CD14-positive monocyte (primary cell): ENCODE measurements at regions not wholly inside any gene's neighbourhood (a gene's known extent, or its start where the extent isn't known, plus 50 kb on each side); places are given as distances from the start of the nearest gene placed in this dataset.

Source experiments
- DNase-seq, 3 donors: peaks; one replicate each; pipeline ENCODE4 v3.0.0-alpha.2; 2011 to 2022
- H2AFZ ChIP-seq: 2 replicates; pipeline ENCODE4 v1.6.0; 2012; ENCODE audit warnings: mild to moderate bottlenecking, low read depth, low read length, inconsistent platforms; ENCODE audit not compliant: insufficient read depth, poor library complexity, severe bottlenecking
- H3K27ac ChIP-seq, 2 donors: 1 replicate in 1 of 2; 2 replicates in 1 of 2; pipeline ENCODE4 v1.5.1; 2012 to 2013; ENCODE audit warnings: low read length in 2 of 2, control low read depth in 1 of 2, inconsistent platforms in 1 of 2, low read depth in 1 of 2, mild to moderate bottlenecking in 1 of 2
- H3K27me3 ChIP-seq, 2 donors: one replicate each; pipeline versions ENCODE4 v1.6.0 to v1.6.1; 2011 to 2013; ENCODE audit warnings: low read length in 2 of 2; ENCODE audit not compliant: control insufficient read depth in 2 of 2, insufficient read depth in 2 of 2
- H3K36me3 ChIP-seq, 2 donors: replicated peaks in 1 of 2; 1 replicate in 1 of 2; 2 replicates in 1 of 2; pipeline versions ENCODE4 v1.5.1 to v1.6.1; 2012 to 2013; ENCODE audit warnings: low read length in 2 of 2, control low read depth in 1 of 2, inconsistent platforms in 1 of 2, mild to moderate bottlenecking in 1 of 2; ENCODE audit not compliant: insufficient read depth in 2 of 2, control insufficient read depth in 1 of 2
- H3K4me1 ChIP-seq, 2 donors: 1 replicate in 1 of 2; 2 replicates in 1 of 2; pipeline versions ENCODE4 v1.5.1 to v1.6.1; 2012 to 2013; ENCODE audit warnings: low read length in 2 of 2, control low read depth in 1 of 2, inconsistent platforms in 1 of 2, mild to moderate bottlenecking in 1 of 2, moderate library complexity in 1 of 2; ENCODE audit not compliant: insufficient read depth in 2 of 2, control insufficient read depth in 1 of 2
- H3K4me2 ChIP-seq: replicated peaks from 2 replicates; pipeline ENCODE3; 2012; ENCODE audit warnings: low read length, moderate library complexity, mild to moderate bottlenecking; ENCODE audit not compliant: poor library complexity, severe bottlenecking; ENCODE audit errors: extremely low read depth
- H3K4me3 ChIP-seq, 3 experiments: fragments of 200-600 bp in 1 of 3; sonication (generic) in 1 of 3; replicated peaks in 1 of 3; 1 replicate in 2 of 3; 2 replicates in 1 of 3; pipeline ENCODE4 v1.5.1; 2011 to 2013; ENCODE audit warnings: low read length in 3 of 3, mild to moderate bottlenecking in 3 of 3, control low read depth in 2 of 3, low read depth in 2 of 3, inconsistent platforms in 1 of 3, moderate library complexity in 1 of 3
- H3K79me2 ChIP-seq: 2 replicates; pipeline ENCODE4 v1.6.0; 2012; ENCODE audit warnings: mild to moderate bottlenecking, control low read depth, inconsistent platforms, low read length, moderate library complexity; ENCODE audit not compliant: insufficient read depth
- H3K9ac ChIP-seq: 2 replicates; pipeline ENCODE4 v1.6.0; 2017; ENCODE audit warnings: low read length, mild to moderate bottlenecking; ENCODE audit not compliant: insufficient read depth, poor library complexity, severe bottlenecking
- H3K9me3 ChIP-seq, 2 donors: replicated peaks in 1 of 2; 1 replicate in 1 of 2; 2 replicates in 1 of 2; pipeline versions ENCODE4 v1.5.1 to v1.6.1; 2012 to 2013; ENCODE audit warnings: low read length in 2 of 2, control low read depth in 1 of 2; ENCODE audit not compliant: control insufficient read depth in 1 of 2, insufficient read depth in 1 of 2
- H4K20me1 ChIP-seq: 2 replicates; pipeline ENCODE4 v1.6.0; 2012; ENCODE audit warnings: mild to moderate bottlenecking, low read length, control low read depth, moderate library complexity; ENCODE audit not compliant: insufficient read depth
- H3K27ac Mint-ChIP-seq, 7 donors: one replicate each; pipeline ENCODE4 v1.8.0; 2020; ENCODE audit warnings: mild to moderate bottlenecking in 7 of 7, mixed read lengths in 7 of 7, moderate library complexity in 6 of 7, inconsistent platforms in 2 of 7
- H3K27me3 Mint-ChIP-seq, 3 donors: one replicate each; pipeline ENCODE4 v1.8.0; 2021 to 2022; ENCODE audit warnings: low read depth in 3 of 3, mild to moderate bottlenecking in 3 of 3, mixed read lengths in 3 of 3, moderate library complexity in 3 of 3, inconsistent platforms in 1 of 3
- H3K36me3 Mint-ChIP-seq, 2 donors: one replicate each; pipeline ENCODE4 v1.8.0; 2020; ENCODE audit warnings: mixed read lengths in 2 of 2, inconsistent platforms in 1 of 2, mild to moderate bottlenecking in 1 of 2
- H3K4me1 Mint-ChIP-seq: one replicate; pipeline ENCODE4 v1.8.0; 2020; ENCODE audit warnings: mild to moderate bottlenecking, mixed read lengths
- H3K4me3 Mint-ChIP-seq, 2 donors: one replicate each; pipeline ENCODE4 v1.8.0; 2020; ENCODE audit warnings: mild to moderate bottlenecking in 2 of 2, mixed read lengths in 2 of 2, moderate library complexity in 1 of 2
- H3K9me3 Mint-ChIP-seq, 7 donors: one replicate each; pipeline ENCODE4 v1.8.0; 2020 to 2022; ENCODE audit warnings: mixed read lengths in 7 of 7, mild to moderate bottlenecking in 6 of 7, moderate library complexity in 6 of 7, inconsistent platforms in 2 of 7
- WGBS: methylation state at CpG from one replicate; pipeline ENCODE4 v1.1.5; 2013; ENCODE audit warnings: missing lambda C conversion rate; ENCODE audit not compliant: insufficient coverage; 5-methylcytosine and 5-hydroxymethylcytosine counted together
- intact Hi-C, 2 donors: fragments of 100-400 bp; cut with micrococcal nuclease; formaldehyde crosslinking; loops; one replicate each; pipeline versions ENCODE4 v1.15.0 to v1.15.1; 2023
- TF ChIP-seq, protein P1 (sequence below): fragments of 200-600 bp; IDR thresholded peaks from one replicate; pipeline ENCODE4 v1.8.0; 2022; ENCODE audit warnings: antibody characterized with exemption, mild to moderate bottlenecking

DNA sequence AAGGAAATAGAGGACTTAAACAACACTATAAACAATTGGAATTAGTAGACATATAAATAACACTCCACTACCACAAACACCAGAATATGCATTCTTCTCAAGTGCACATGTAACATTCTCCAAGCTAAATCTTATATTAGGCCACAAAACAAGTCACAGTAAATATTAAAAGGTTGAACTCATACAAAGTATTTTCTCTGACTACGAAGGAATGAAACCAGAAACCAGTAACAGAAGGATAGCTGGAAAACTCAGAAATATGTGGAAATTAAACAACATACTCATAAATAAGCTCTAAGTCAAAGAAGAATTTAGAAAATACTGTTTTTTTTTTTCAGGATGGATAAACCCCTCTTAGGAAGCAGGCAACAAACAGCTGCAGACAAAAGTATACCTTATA is 77.4 kb upstream of the IGFBP3 start:
- Histone ChIP-seq H3K27me3 (no peaks in the 10 kb centered on the region), H3K4me1 (no peaks in the 10 kb centered on the region), H3K4me3 (no peak overlapping the region), H3K79me2 (no peaks in the 10 kb centered on the region), H3K27ac (no peak overlapping the region), H3K36me3 (no peaks in the 10 kb centered on the region), H3K9ac (no peak overlapping the region), H3K9me3 (peaks cover 13 to 17% of the 10 kb centered on the region in 2 donors), H2AFZ (no peak overlapping the region), H4K20me1 (no peaks in the 10 kb centered on the region), H3K4me2 (no peak overlapping the region)
- no peaks in the 10 kb centered on the region for H3K36me3 Mint-ChIP-seq
- H3K4me3 Mint-ChIP-seq, result no peak overlapping the region
- no peaks in the 10 kb centered on the region for H3K4me1 Mint-ChIP-seq
- no peak for DNase-seq
- H3K27ac Mint-ChIP-seq, result no peak overlapping the region
- intact Hi-C loops, result no loop called here
- no CpG with 5 or more reads among the region's 1 CpG for WGBS
- TF ChIP-seq, protein P1, sequence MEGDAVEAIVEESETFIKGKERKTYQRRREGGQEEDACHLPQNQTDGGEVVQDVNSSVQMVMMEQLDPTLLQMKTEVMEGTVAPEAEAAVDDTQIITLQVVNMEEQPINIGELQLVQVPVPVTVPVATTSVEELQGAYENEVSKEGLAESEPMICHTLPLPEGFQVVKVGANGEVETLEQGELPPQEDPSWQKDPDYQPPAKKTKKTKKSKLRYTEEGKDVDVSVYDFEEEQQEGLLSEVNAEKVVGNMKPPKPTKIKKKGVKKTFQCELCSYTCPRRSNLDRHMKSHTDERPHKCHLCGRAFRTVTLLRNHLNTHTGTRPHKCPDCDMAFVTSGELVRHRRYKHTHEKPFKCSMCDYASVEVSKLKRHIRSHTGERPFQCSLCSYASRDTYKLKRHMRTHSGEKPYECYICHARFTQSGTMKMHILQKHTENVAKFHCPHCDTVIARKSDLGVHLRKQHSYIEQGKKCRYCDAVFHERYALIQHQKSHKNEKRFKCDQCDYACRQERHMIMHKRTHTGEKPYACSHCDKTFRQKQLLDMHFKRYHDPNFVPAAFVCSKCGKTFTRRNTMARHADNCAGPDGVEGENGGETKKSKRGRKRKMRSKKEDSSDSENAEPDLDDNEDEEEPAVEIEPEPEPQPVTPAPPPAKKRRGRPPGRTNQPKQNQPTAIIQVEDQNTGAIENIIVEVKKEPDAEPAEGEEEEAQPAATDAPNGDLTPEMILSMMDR, result no peak
- H3K27me3 Mint-ChIP-seq, result no peaks in the 10 kb centered on the region
- peaks cover 3 to 18% (median 8%) of the 10 kb centered on the region in 7 donors for H3K9me3 Mint-ChIP-seq

DNA sequence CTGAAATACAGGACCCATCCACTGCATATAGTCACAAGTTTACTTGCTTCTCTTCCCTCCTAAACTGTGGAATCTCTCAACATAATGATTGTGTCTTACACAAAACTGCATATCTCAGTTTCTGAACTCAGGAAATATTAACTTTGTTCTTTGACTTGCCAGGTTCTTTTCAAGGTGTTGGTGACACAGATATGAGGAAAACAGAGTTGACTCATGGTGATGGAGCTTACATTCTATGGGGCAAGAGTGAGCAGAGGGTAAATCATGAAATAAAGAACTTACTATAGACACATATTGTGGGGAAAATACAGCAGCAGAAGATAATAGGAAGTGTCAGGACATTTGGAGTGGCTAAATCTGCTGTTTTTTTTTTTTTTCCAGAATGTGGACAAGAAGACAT is 72.5 kb upstream of the IGFBP3 start:
- no peaks in the 10 kb centered on the region for H3K27me3 ChIP-seq
- DNase-seq, result no peak
- no peak overlapping the region for H3K9ac ChIP-seq
- no peaks in the 10 kb centered on the region for H3K79me2 ChIP-seq
- H3K36me3 ChIP-seq, result no peaks in the 10 kb centered on the region
- no peak overlapping the region for H3K4me3 ChIP-seq
- Mint-ChIP-seq H3K36me3 (no peaks in the 10 kb centered on the region), H3K4me3 (no peak overlapping the region), H3K4me1 (no peaks in the 10 kb centered on the region), H3K27me3 (no peaks in the 10 kb centered on the region), H3K27ac (no peak overlapping the region), H3K9me3 (peaks cover 0 to 18% (median 8%) of the 10 kb centered on the region in 7 donors)
- H2AFZ ChIP-seq, result no peak overlapping the region
- H3K4me1 ChIP-seq, result no peaks in the 10 kb centered on the region
- H3K4me2 ChIP-seq, result no peak overlapping the region
- no peak overlapping the region for H3K27ac ChIP-seq
- H3K9me3 ChIP-seq, result peaks cover 11 to 13% of the 10 kb centered on the region in 2 donors
- H4K20me1 ChIP-seq, result no peaks in the 10 kb centered on the region
- TF ChIP-seq, protein P1, result no peak
- intact Hi-C loops, result no loop called here
